ENCODE measurements at regions not wholly inside any gene's neighbourhood (a gene's known extent, or its start where the extent isn't known, plus 50 kb on each side); places are given as distances from the start of the nearest gene placed in this dataset.

DNA sequence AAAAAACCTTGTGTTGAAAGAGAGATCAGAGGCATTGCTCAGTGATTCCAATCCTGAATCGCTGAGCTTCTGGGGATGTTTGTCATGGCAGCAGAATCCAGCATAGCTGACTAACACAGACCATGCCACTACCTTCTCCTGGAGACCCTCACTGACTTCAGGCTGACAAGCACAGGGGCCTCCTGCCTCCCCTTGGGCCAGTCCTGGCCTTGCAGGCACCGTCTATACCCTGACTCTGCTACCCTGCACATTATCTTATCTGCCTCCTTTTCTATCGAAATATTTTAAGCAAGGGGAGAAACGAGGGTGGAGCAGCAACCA, 139.8 kb downstream of the KIF26A start:
- H3K9me3 ChIP-seq (ENCODE audit: insufficient read depth, low read length, severe bottlenecking), result no peaks in the 10 kb centered on the region
- H3K27me3 ChIP-seq (ENCODE audit: insufficient read depth, low read length, poor library complexity), result no peaks in the 10 kb centered on the region
- no peak overlapping the region for H3K9ac ChIP-seq (ENCODE audit: low read depth, low read length)
- 0 out of 2 replicates have a peak, but pooled peaks cover 2% of the 10 kb centered on the region for H4K20me1 ChIP-seq (ENCODE audit: insufficient read depth, low read length)
- no peak overlapping the region for H3K4me2 ChIP-seq (ENCODE audit: insufficient read depth, low read length)
- DNase-seq (no peak), ATAC-seq (ENCODE audit: insufficient read depth, low read depth) (no peak)
- no peak overlapping the region for H2AFZ ChIP-seq (ENCODE audit: low read depth, low read length)
- no peaks in the 10 kb centered on the region for H3K79me2 ChIP-seq (ENCODE audit: insufficient read depth, low read length)
- H3K27ac ChIP-seq (ENCODE audit: low read length), result no peak overlapping the region
- no peak overlapping the region for H3K4me3 ChIP-seq (ENCODE audit: low read depth in 1 of 2, low read length in 2 of 2)
- no peaks in the 10 kb centered on the region for H3K4me1 ChIP-seq (ENCODE audit: insufficient read depth, low read length)
- H3K36me3 ChIP-seq (ENCODE audit: insufficient read depth, low read length), result no peaks in the 10 kb centered on the region
- TF ChIP-seq CTCF (IDR thresholded peaks at IDR 0.05; ENCODE audit: borderline replicate concordance, extremely low read depth, low read length, poor library complexity, severe bottlenecking) (no peak), EZH2 (IDR thresholded peaks at IDR 0.05; ENCODE audit: borderline replicate concordance, low read depth, low read length, severe bottlenecking) (no peak)

DNA sequence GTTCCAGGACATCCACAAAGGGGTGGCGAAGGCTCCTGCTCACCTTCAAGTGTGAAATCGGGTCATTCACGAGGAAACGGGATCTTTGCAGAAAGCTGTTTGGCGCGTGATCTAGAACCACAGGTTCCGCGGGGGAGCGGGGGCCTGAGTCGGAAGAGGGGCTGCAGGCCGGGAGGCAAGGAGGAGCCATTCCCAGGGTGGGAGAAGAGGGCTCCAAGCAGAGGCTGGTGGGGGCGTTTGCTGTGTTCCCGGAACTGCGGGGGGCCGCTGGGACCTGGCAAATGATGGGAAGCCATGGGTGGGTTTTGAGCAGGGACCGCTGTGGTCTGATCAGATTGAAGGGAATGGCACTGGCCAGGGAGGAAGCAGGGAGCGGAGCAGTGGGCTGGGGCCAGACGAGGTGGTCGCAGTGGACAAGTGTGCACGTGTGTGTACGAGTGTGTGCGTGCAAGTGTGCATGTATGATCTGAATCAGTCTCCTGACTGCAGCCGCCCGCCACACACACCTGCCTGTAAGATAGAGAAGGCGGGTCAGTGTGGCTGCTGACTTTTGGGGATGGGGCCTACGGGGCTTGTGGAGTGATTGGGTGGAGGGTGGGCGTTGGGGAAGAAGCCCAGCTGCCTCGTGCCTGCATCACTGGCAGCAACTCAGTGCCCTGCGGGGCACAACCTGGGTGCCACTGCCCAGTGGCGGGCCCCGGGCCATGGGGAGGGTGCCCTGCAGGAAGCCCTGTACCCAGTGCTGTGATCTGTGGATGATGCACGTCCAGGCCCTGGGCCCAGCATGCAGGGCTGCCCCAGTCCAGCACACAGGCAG, 141.9 kb downstream of the KIF26A start:
- Histone ChIP-seq H3K79me2 (ENCODE audit: insufficient read depth, low read length) (no peaks in the 10 kb centered on the region), H4K20me1 (ENCODE audit: insufficient read depth, low read length) (0 out of 2 replicates have a peak, but pooled peaks cover 2% of the 10 kb centered on the region), H3K9ac (ENCODE audit: low read depth, low read length) (no peak overlapping the region), H3K9me3 (ENCODE audit: insufficient read depth, low read length, severe bottlenecking) (no peaks in the 10 kb centered on the region), H3K36me3 (ENCODE audit: insufficient read depth, low read length) (no peaks in the 10 kb centered on the region), H3K4me1 (ENCODE audit: insufficient read depth, low read length) (no peaks in the 10 kb centered on the region), H3K27ac (ENCODE audit: low read length) (no peak overlapping the region), H3K4me2 (ENCODE audit: insufficient read depth, low read length) (no peak overlapping the region), H3K27me3 (ENCODE audit: insufficient read depth, low read length, poor library complexity) (no peaks in the 10 kb centered on the region), H3K4me3 (ENCODE audit: low read depth in 1 of 2, low read length in 2 of 2) (no peak overlapping the region), H2AFZ (ENCODE audit: low read depth, low read length) (no peak overlapping the region)
- TF ChIP-seq CTCF (IDR thresholded peaks at IDR 0.05; ENCODE audit: borderline replicate concordance, extremely low read depth, low read length, poor library complexity, severe bottlenecking), result no peak
- ATAC-seq (ENCODE audit: insufficient read depth, low read depth) (no peak), DNase-seq (no peak)

DNA sequence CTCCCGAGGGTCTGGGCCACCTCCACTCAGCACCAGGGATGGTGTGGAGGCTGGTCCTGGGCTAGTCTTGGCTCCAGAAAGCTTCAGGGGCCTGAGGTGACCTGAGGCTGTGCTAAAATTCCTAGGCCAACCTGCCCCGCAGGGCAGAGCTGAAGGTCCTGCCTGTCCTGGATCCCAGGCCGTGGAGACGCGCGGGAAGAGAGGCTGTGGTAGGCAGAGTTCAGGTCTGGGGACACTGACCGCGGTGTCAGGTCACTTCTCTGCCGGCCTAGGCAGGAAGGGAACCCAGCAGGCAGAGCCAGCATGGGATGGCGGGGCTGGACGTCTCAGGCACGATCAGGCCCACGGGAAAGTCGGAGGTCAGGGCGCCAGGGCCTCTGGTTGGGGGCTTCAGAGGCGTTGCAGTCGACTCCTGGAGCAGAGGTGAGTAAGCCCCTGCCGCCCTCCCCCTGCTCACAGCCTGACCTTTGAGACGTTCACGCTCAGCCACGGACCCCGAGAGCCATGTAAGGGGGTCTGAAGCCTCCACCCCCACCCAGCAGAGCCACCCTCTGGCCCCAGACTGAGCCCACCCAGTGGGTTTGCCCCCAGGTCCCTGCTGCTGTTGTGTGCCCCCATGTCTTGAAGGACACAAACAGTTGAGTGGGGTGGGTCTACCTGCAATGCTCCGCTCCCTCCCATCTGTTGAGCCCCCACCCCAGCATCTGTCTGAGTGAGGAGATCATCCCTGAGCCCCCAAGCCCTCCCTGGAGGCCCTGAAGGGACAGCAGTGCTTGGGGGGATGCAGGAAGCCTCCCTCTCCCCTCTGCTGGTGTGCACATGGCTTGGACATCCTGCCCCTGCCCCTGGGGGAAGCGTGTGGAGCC, 142.7 kb downstream of the KIF26A start:
- Histone ChIP-seq H3K79me2 (ENCODE audit: insufficient read depth, low read length) (no peaks in the 10 kb centered on the region), H3K36me3 (ENCODE audit: insufficient read depth, low read length) (no peaks in the 10 kb centered on the region), H3K4me2 (ENCODE audit: insufficient read depth, low read length) (no peak overlapping the region), H4K20me1 (ENCODE audit: insufficient read depth, low read length) (0 out of 2 replicates have a peak, but pooled peaks cover 2% of the 10 kb centered on the region), H3K9ac (ENCODE audit: low read depth, low read length) (no peak overlapping the region), H3K4me3 (ENCODE audit: low read depth in 1 of 2, low read length in 2 of 2) (no peak overlapping the region), H3K4me1 (ENCODE audit: insufficient read depth, low read length) (no peaks in the 10 kb centered on the region), H2AFZ (ENCODE audit: low read depth, low read length) (no peak overlapping the region), H3K9me3 (ENCODE audit: insufficient read depth, low read length, severe bottlenecking) (no peaks in the 10 kb centered on the region), H3K27ac (ENCODE audit: low read length) (no peak overlapping the region), H3K27me3 (ENCODE audit: insufficient read depth, low read length, poor library complexity) (no peaks in the 10 kb centered on the region)
- TF ChIP-seq CTCF (IDR thresholded peaks at IDR 0.05; ENCODE audit: borderline replicate concordance, extremely low read depth, low read length, poor library complexity, severe bottlenecking), result no peak
- TF ChIP-seq EZH2 (IDR thresholded peaks at IDR 0.05; ENCODE audit: borderline replicate concordance, low read depth, low read length, severe bottlenecking), result no peak
- DNase-seq, result no peak
- no peak for ATAC-seq (ENCODE audit: insufficient read depth, low read depth)
